K562 (cell line): ENCODE measurements at regions not wholly inside any gene's neighbourhood (a gene's known extent, or its start where the extent isn't known, plus 50 kb on each side); places are given as distances from the start of the nearest gene placed in this dataset.
A peak's percentile ranks its signal among the peaks of the same experiment; 100 is the strongest.

Source experiments
- ATAC-seq: fragments of 200-7000 bp; cut with Tn5 transposase; 3 replicates; pipeline ENCODE4 v1.9.1; 2020; ENCODE audit warnings: moderate library complexity
- BruUV-seq: library from RNA; stranded (reverse); fragments of 400-500 nt; replicated peaks from 2 replicates; lab custom pipeline; 2021; lab: Mats Ljungman, UMichigan
- CTCF ChIA-PET: fragments of 300-600 bp; formaldehyde crosslinking; extraction: SDS; loops from one replicate; lab custom pipeline; 2021; ENCODE audit warnings: low intra/inter-chr PET ratio; lab: Yijun Ruan, JAX
- POLR2A ChIA-PET: fragments of 300-600, 350-650 bp; sonication (Branson Sonifier 250); formaldehyde crosslinking; extraction: SDS; loops from one replicate; lab custom pipeline; 2021; ENCODE audit warnings: antibody characterized with exemption, inconsistent platforms; lab: Yijun Ruan, JAX
- DNase-seq, 4 experiments: peaks; one replicate each; pipeline versions ENCODE4 v3.0.0 to v3.0.0-alpha.2; 2011 to 2018; ENCODE audit warnings: low spot score in 3 of 4, mixed read lengths in 3 of 4; ENCODE audit errors: extremely low read depth in 1 of 4
- FAIRE-seq: peaks from 2 replicates; lab custom pipeline; 2011; peaks lifted over from hg19 to GRCh38; lab: Jason Lieb, UNC
- H2AFZ ChIP-seq: 2 replicates; pipeline ENCODE4 v1.6.0; 2011; ENCODE audit warnings: low read depth, low read length, control low read depth, inconsistent platforms
- H3K27ac ChIP-seq: fragments of 200-600 bp; 3 replicates; pipeline ENCODE4 v1.8.0; 2011; ENCODE audit warnings: low read depth, mild to moderate bottlenecking, control low read depth, inconsistent platforms, low read length, moderate library complexity, mixed read lengths; ENCODE audit errors: extremely low read depth
- H3K27me3 ChIP-seq, 2 experiments: fragments of 300-600 bp in 1 of 2; 2 replicates in 1 of 2; 3 replicates in 1 of 2; pipeline versions ENCODE4 v1.6.0 to v1.8.0; 2011; ENCODE audit warnings: inconsistent platforms in 2 of 2, low read length in 2 of 2, mild to moderate bottlenecking in 1 of 2, mixed read lengths in 1 of 2, moderate library complexity in 1 of 2; ENCODE audit not compliant: control insufficient read depth in 2 of 2, insufficient read depth in 2 of 2
- H3K36me3 ChIP-seq: fragments of 300-600 bp; 3 replicates; pipeline ENCODE4 v1.8.0; 2011; ENCODE audit warnings: mild to moderate bottlenecking, low read length, inconsistent platforms; ENCODE audit not compliant: control insufficient read depth, insufficient read depth
- H3K4me1 ChIP-seq, 2 experiments: fragments of 200-600 bp in 1 of 2; replicated peaks in 1 of 2; 2 replicates in 1 of 2; 3 replicates in 1 of 2; pipeline versions ENCODE4 v1.5.1 to v1.8.0; 2011; ENCODE audit warnings: inconsistent platforms in 2 of 2, low read length in 2 of 2, mild to moderate bottlenecking in 1 of 2, mixed read lengths in 1 of 2, moderate library complexity in 1 of 2; ENCODE audit not compliant: control insufficient read depth in 2 of 2, insufficient read depth in 2 of 2
- H3K4me2 ChIP-seq: 2 replicates; pipeline ENCODE4 v1.6.1; 2011; ENCODE audit warnings: low read length, control low read depth, inconsistent platforms, mixed read lengths; ENCODE audit not compliant: insufficient read depth
- H3K4me3 ChIP-seq: fragments of 200-600 bp; sonication (generic), shearing (Covaris generic); 2 replicates; pipeline ENCODE4 v1.5.1; 2016; ENCODE audit warnings: control low read depth, inconsistent platforms
- H3K79me2 ChIP-seq: fragments of 200-600 bp; 3 replicates; pipeline ENCODE4 v1.8.0; 2011; ENCODE audit warnings: low read length, inconsistent platforms; ENCODE audit not compliant: control insufficient read depth, insufficient read depth
- H3K9ac ChIP-seq, 2 experiments: 2 replicates each; pipeline versions ENCODE4 v1.6.0 to v1.6.1; 2011; ENCODE audit warnings: low read depth in 2 of 2, low read length in 2 of 2, control low read depth in 1 of 2, inconsistent platforms in 1 of 2, mild to moderate bottlenecking in 1 of 2, mixed read lengths in 1 of 2; ENCODE audit not compliant: insufficient read depth in 1 of 2
- H3K9me1 ChIP-seq: one replicate; pipeline ENCODE4 v1.6.0; 2011; ENCODE audit warnings: inconsistent platforms, mild to moderate bottlenecking, low read length, moderate library complexity; ENCODE audit not compliant: control insufficient read depth, insufficient read depth
- H3K9me3 ChIP-seq: replicated peaks from 2 replicates; pipeline ENCODE4 v1.5.1; 2011; ENCODE audit warnings: low read depth, low read length, inconsistent platforms; ENCODE audit not compliant: control insufficient read depth, insufficient read depth
- H4K20me1 ChIP-seq: replicated peaks from 2 replicates; pipeline ENCODE4 v1.6.1; 2011; ENCODE audit warnings: low read length, inconsistent platforms, mixed read lengths; ENCODE audit not compliant: control insufficient read depth, insufficient read depth
- RFX1 ChIP-seq: fragments of 450-650 bp; IDR thresholded peaks from 2 replicates; pipeline ENCODE4 v1.6.1; 2016; ENCODE audit warnings: mild to moderate bottlenecking, moderate library complexity
- WGBS: fragments of 100-300 bp; shearing (Covaris generic); methylation state at CpG from one replicate; pipeline ENCODE4 v1.1.6; 2016; ENCODE audit warnings: low coverage, mixed read lengths; ENCODE audit not compliant: insufficient coverage; ENCODE audit errors: missing lambda C conversion rate; 5-methylcytosine and 5-hydroxymethylcytosine counted together
- in situ Hi-C: fragments of 300-500 bp; cut with MboI; formaldehyde crosslinking; loops from 4 replicates; pipeline ENCODE4 v1.15.0; 2018; ENCODE audit warnings: inconsistent platforms, mixed read lengths
- intact Hi-C: fragments of 100-400 bp; cut with micrococcal nuclease; formaldehyde crosslinking; loops from 2 replicates; pipeline ENCODE4 v1.14.2; 2022
- TF ChIP-seq, protein P1 (sequence below): fragments of 450-650 bp; IDR thresholded peaks from 2 replicates; pipeline ENCODE4 v1.6.1; 2017; ENCODE audit warnings: antibody characterized with exemption

GRCh38 chr14:22484632-22485031, 104.4 kb downstream of the DAD1 start:
- no peak overlapping the region for H3K27ac ChIP-seq
- H3K4me1 ChIP-seq, result no peaks in the 10 kb centered on the region

More at GRCh38 chr14:22484632-22485031, 104.4 kb downstream of the DAD1 start:
- no peaks in the 10 kb centered on the region for H3K36me3 ChIP-seq
- TF ChIP-seq RFX1, result 0 out of 2 replicates have a peak, but pooled peaks have one; percentile 10
- TF ChIP-seq, protein P1, sequence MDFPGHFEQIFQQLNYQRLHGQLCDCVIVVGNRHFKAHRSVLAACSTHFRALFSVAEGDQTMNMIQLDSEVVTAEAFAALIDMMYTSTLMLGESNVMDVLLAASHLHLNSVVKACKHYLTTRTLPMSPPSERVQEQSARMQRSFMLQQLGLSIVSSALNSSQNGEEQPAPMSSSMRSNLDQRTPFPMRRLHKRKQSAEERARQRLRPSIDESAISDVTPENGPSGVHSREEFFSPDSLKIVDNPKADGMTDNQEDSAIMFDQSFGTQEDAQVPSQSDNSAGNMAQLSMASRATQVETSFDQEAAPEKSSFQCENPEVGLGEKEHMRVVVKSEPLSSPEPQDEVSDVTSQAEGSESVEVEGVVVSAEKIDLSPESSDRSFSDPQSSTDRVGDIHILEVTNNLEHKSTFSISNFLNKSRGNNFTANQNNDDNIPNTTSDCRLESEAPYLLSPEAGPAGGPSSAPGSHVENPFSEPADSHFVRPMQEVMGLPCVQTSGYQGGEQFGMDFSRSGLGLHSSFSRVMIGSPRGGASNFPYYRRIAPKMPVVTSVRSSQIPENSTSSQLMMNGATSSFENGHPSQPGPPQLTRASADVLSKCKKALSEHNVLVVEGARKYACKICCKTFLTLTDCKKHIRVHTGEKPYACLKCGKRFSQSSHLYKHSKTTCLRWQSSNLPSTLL, result no peak
- TF ChIP-seq, all 486 proteins: peak for 1
- Histone ChIP-seq H2AFZ (no peak overlapping the region), H3K9me3 (no peaks in the 10 kb centered on the region), H3K79me2 (no peaks in the 10 kb centered on the region), H3K9me1 (no peaks in the 10 kb centered on the region), H3K27me3 (peaks cover 12 to 23% of the 10 kb centered on the region in 2 experiments), H3K9ac (no peak overlapping the region), H4K20me1 (no peaks in the 10 kb centered on the region), H3K4me2 (no peak overlapping the region), H3K4me3 (no peak overlapping the region)
- 14% methylated on average over 4 of the region's 5 CpGs for WGBS
- intact Hi-C loops (no loop called here), in situ Hi-C loops (no loop called here)
- POLR2A ChIA-PET, result interaction anchor here (0.8 kb wide), 1 partner anchor 65 kb away, joined by 4 read pairs; no protein-coding TSS in a partner anchor
- DNase-seq, result no peak
- CTCF ChIA-PET, result no interaction called here
- no peak for ATAC-seq
- no TSS peak for BruUV-seq
- no peak for FAIRE-seq
